ENCODE measurements at regions not wholly inside any gene's neighbourhood (a gene's known extent, or its start where the extent isn't known, plus 50 kb on each side); places are given as distances from the start of the nearest gene placed in this dataset.
A peak's percentile ranks its signal among the peaks of the same experiment; 100 is the strongest.
"Not testable (repeated sequence)": the region's sequence is repeated elsewhere in the genome, so short reads cannot be mapped to it uniquely, and the experiment has no call there.

GRCh38 chr17:37813751-37814150, 68.9 kb upstream of the HNF1B start:
- H3K14ac ChIP-seq (ENCODE audit: low read length), result no peak overlapping the region
- H2BK5ac ChIP-seq (ENCODE audit: low read depth, low read length, poor library complexity), result no peak overlapping the region
- H4K91ac ChIP-seq (ENCODE audit: low read depth, low read length), result no peak overlapping the region
- H3K23ac ChIP-seq (ENCODE audit: low read length), result no peak overlapping the region
- H3K27me3 ChIP-seq (ENCODE audit: insufficient read depth, low read length), result no peaks in the 10 kb centered on the region
- no peaks in the 10 kb centered on the region for H3K4me1 ChIP-seq (ENCODE audit: control insufficient read depth in 1 of 2, insufficient read depth in 2 of 2, low read length in 2 of 2)
- H3K79me1 ChIP-seq (ENCODE audit: low read length), result no peaks in the 10 kb centered on the region
- no peak overlapping the region for H2AK5ac ChIP-seq (ENCODE audit: low read length)
- no peak overlapping the region for H4K8ac ChIP-seq (ENCODE audit: low read depth, low read length)
- no peak overlapping the region for H2AFZ ChIP-seq (ENCODE audit: insufficient read depth, low read length, poor library complexity)
- H3K36me3 ChIP-seq (ENCODE audit: control insufficient read depth in 1 of 2, insufficient read depth in 2 of 2, low read length in 2 of 2), result no peaks in the 10 kb centered on the region
- no peak for DNase-seq
- no peak overlapping the region for H3K18ac ChIP-seq (ENCODE audit: low read length)
- WGBS (ENCODE audit: extremely low coverage, insufficient coverage, insufficient read length), result no CpG with 5 or more reads among the region's 4 CpGs
- H2BK12ac ChIP-seq (ENCODE audit: low read length), result no peak overlapping the region
- no peaks in the 10 kb centered on the region for H3K9me3 ChIP-seq (ENCODE audit: insufficient read depth, low read depth, low read length)
- no peak overlapping the region for H3K4me2 ChIP-seq (ENCODE audit: low read length)
- no peak overlapping the region for H4K12ac ChIP-seq (ENCODE audit: low read depth, low read length)
- no peak overlapping the region for H3K27ac ChIP-seq (ENCODE audit: low read depth, low read length)
- H3K4ac ChIP-seq (ENCODE audit: low read depth, low read length), result no peak overlapping the region
- H3K4me3 ChIP-seq (ENCODE audit: low read depth, low read length), result no peak overlapping the region
- no peaks in the 10 kb centered on the region for H3K79me2 ChIP-seq (ENCODE audit: control insufficient read depth, insufficient read depth, low read length, poor library complexity)
- H2BK120ac ChIP-seq (ENCODE audit: insufficient read depth, low read length, poor library complexity), result no peak overlapping the region
- H3K9ac ChIP-seq (ENCODE audit: low read length), result no peak overlapping the region

GRCh38 chr17:37808846-37809245, 64.0 kb upstream of the HNF1B start:
- H3K14ac ChIP-seq (ENCODE audit: low read length); H3K79me2 ChIP-seq (ENCODE audit: control insufficient read depth, insufficient read depth, low read length, poor library complexity); H2AFZ ChIP-seq (ENCODE audit: insufficient read depth, low read length, poor library complexity); H2BK120ac ChIP-seq (ENCODE audit: insufficient read depth, low read length, poor library complexity); H3K36me3 ChIP-seq (ENCODE audit: control insufficient read depth in 1 of 2, insufficient read depth in 2 of 2, low read length in 2 of 2); H3K23ac ChIP-seq (ENCODE audit: low read length); H4K91ac ChIP-seq (ENCODE audit: low read depth, low read length); H3K9me3 ChIP-seq (ENCODE audit: insufficient read depth, low read depth, low read length); H2BK12ac ChIP-seq (ENCODE audit: low read length); H3K79me1 ChIP-seq (ENCODE audit: low read length); H2BK5ac ChIP-seq (ENCODE audit: low read depth, low read length, poor library complexity); H3K9ac ChIP-seq (ENCODE audit: low read length); H3K4ac ChIP-seq (ENCODE audit: low read depth, low read length); H3K27me3 ChIP-seq (ENCODE audit: insufficient read depth, low read length); H3K4me3 ChIP-seq (ENCODE audit: low read depth, low read length); H4K8ac ChIP-seq (ENCODE audit: low read depth, low read length); H3K18ac ChIP-seq (ENCODE audit: low read length); H3K4me1 ChIP-seq (ENCODE audit: control insufficient read depth in 1 of 2, insufficient read depth in 2 of 2, low read length in 2 of 2); H3K4me2 ChIP-seq (ENCODE audit: low read length); H3K27ac ChIP-seq (ENCODE audit: low read depth, low read length); H4K12ac ChIP-seq (ENCODE audit: low read depth, low read length); H2AK5ac ChIP-seq (ENCODE audit: low read length): not testable (repeated sequence)
- peak; percentile 55 to 73 for DNase-seq
- WGBS (ENCODE audit: extremely low coverage, insufficient coverage, insufficient read length), result no CpG with 5 or more reads among the region's 7 CpGs

GRCh38 chr17:37802712-37803416, 58.0 kb upstream of the HNF1B start:
- no peak overlapping the region for H4K91ac ChIP-seq (ENCODE audit: low read depth, low read length)
- no peaks in the 10 kb centered on the region for H3K4me1 ChIP-seq (ENCODE audit: control insufficient read depth in 1 of 2, insufficient read depth in 2 of 2, low read length in 2 of 2)
- H3K79me2 ChIP-seq (ENCODE audit: control insufficient read depth, insufficient read depth, low read length, poor library complexity), result no peaks in the 10 kb centered on the region
- H3K4ac ChIP-seq (ENCODE audit: low read depth, low read length), result no peak overlapping the region
- no peak overlapping the region for H3K27ac ChIP-seq (ENCODE audit: low read depth, low read length)
- H2AFZ ChIP-seq (ENCODE audit: insufficient read depth, low read length, poor library complexity), result no peak overlapping the region
- H3K27me3 ChIP-seq (ENCODE audit: insufficient read depth, low read length), result no peaks in the 10 kb centered on the region
- no peak overlapping the region for H2AK5ac ChIP-seq (ENCODE audit: low read length)
- no peaks in the 10 kb centered on the region for H3K9me3 ChIP-seq (ENCODE audit: insufficient read depth, low read depth, low read length)
- no peak overlapping the region for H2BK120ac ChIP-seq (ENCODE audit: insufficient read depth, low read length, poor library complexity)
- H3K18ac ChIP-seq (ENCODE audit: low read length), result no peak overlapping the region
- H4K12ac ChIP-seq (ENCODE audit: low read depth, low read length), result no peak overlapping the region
- no CpG with 5 or more reads among the region's 1 CpG for WGBS (ENCODE audit: extremely low coverage, insufficient coverage, insufficient read length)
- H3K4me3 ChIP-seq (ENCODE audit: low read depth, low read length), result no peak overlapping the region
- no peaks in the 10 kb centered on the region for H3K36me3 ChIP-seq (ENCODE audit: control insufficient read depth in 1 of 2, insufficient read depth in 2 of 2, low read length in 2 of 2)
- no peak for DNase-seq
- H3K14ac ChIP-seq (ENCODE audit: low read length), result no peak overlapping the region
- no peak overlapping the region for H3K9ac ChIP-seq (ENCODE audit: low read length)
- H2BK12ac ChIP-seq (ENCODE audit: low read length), result no peak overlapping the region
- H3K4me2 ChIP-seq (ENCODE audit: low read length), result no peak overlapping the region
- H2BK5ac ChIP-seq (ENCODE audit: low read depth, low read length, poor library complexity), result no peak overlapping the region
- H3K23ac ChIP-seq (ENCODE audit: low read length), result no peak overlapping the region
- no peak overlapping the region for H4K8ac ChIP-seq (ENCODE audit: low read depth, low read length)
- no peaks in the 10 kb centered on the region for H3K79me1 ChIP-seq (ENCODE audit: low read length)

GRCh38 chr17:37802061-37802595, 57.3 kb upstream of the HNF1B start:
- Histone ChIP-seq H4K8ac (ENCODE audit: low read depth, low read length) (no peak overlapping the region), H3K36me3 (ENCODE audit: control insufficient read depth in 1 of 2, insufficient read depth in 2 of 2, low read length in 2 of 2) (no peaks in the 10 kb centered on the region), H3K23ac (ENCODE audit: low read length) (no peak overlapping the region), H3K79me2 (ENCODE audit: control insufficient read depth, insufficient read depth, low read length, poor library complexity) (no peaks in the 10 kb centered on the region), H2BK12ac (ENCODE audit: low read length) (no peak overlapping the region), H4K12ac (ENCODE audit: low read depth, low read length) (no peak overlapping the region), H2AFZ (ENCODE audit: insufficient read depth, low read length, poor library complexity) (no peak overlapping the region), H3K27ac (ENCODE audit: low read depth, low read length) (no peak overlapping the region), H3K4me2 (ENCODE audit: low read length) (no peak overlapping the region), H3K79me1 (ENCODE audit: low read length) (no peaks in the 10 kb centered on the region), H3K4me1 (ENCODE audit: control insufficient read depth in 1 of 2, insufficient read depth in 2 of 2, low read length in 2 of 2) (no peaks in the 10 kb centered on the region), H3K4ac (ENCODE audit: low read depth, low read length) (no peak overlapping the region), H2AK5ac (ENCODE audit: low read length) (no peak overlapping the region), H2BK5ac (ENCODE audit: low read depth, low read length, poor library complexity) (no peak overlapping the region), H2BK120ac (ENCODE audit: insufficient read depth, low read length, poor library complexity) (no peak overlapping the region), H3K14ac (ENCODE audit: low read length) (no peak overlapping the region), H3K18ac (ENCODE audit: low read length) (no peak overlapping the region), H3K27me3 (ENCODE audit: insufficient read depth, low read length) (no peaks in the 10 kb centered on the region), H3K9ac (ENCODE audit: low read length) (no peak overlapping the region), H3K9me3 (ENCODE audit: insufficient read depth, low read depth, low read length) (no peaks in the 10 kb centered on the region), H3K4me3 (ENCODE audit: low read depth, low read length) (no peak overlapping the region), H4K91ac (ENCODE audit: low read depth, low read length) (no peak overlapping the region)
- DNase-seq, result no peak
- WGBS (ENCODE audit: extremely low coverage, insufficient coverage, insufficient read length), result no CpG with 5 or more reads among the region's 3 CpGs
